K562 (cell line): ENCODE measurements at regions not wholly inside any gene's neighbourhood (a gene's known extent, or its start where the extent isn't known, plus 50 kb on each side); places are given as distances from the start of the nearest gene placed in this dataset.

Experiments used
- ATAC-seq: fragments of 200-7000 bp; cut with Tn5 transposase; 3 replicates; pipeline ENCODE4 v1.9.1; 2020; ENCODE audit warnings: moderate library complexity
- BruUV-seq: library from RNA; stranded (reverse); fragments of 400-500 nt; replicated peaks from 2 replicates; lab custom pipeline; 2021; lab: Mats Ljungman, UMichigan
- CTCF ChIA-PET: fragments of 300-600 bp; formaldehyde crosslinking; extraction: SDS; loops from one replicate; lab custom pipeline; 2021; ENCODE audit warnings: low intra/inter-chr PET ratio; lab: Yijun Ruan, JAX
- POLR2A ChIA-PET: fragments of 300-600, 350-650 bp; sonication (Branson Sonifier 250); formaldehyde crosslinking; extraction: SDS; loops from one replicate; lab custom pipeline; 2021; ENCODE audit warnings: antibody characterized with exemption, inconsistent platforms; lab: Yijun Ruan, JAX
- DNase-seq, 4 experiments: peaks; one replicate each; pipeline versions ENCODE4 v3.0.0 to v3.0.0-alpha.2; 2011 to 2018; ENCODE audit warnings: low spot score in 3 of 4, mixed read lengths in 3 of 4; ENCODE audit errors: extremely low read depth in 1 of 4
- FAIRE-seq: peaks from 2 replicates; lab custom pipeline; 2011; peaks lifted over from hg19 to GRCh38; lab: Jason Lieb, UNC
- H2AFZ ChIP-seq: 2 replicates; pipeline ENCODE4 v1.6.0; 2011; ENCODE audit warnings: low read depth, low read length, control low read depth, inconsistent platforms
- H3K27ac ChIP-seq: fragments of 200-600 bp; 3 replicates; pipeline ENCODE4 v1.8.0; 2011; ENCODE audit warnings: low read depth, mild to moderate bottlenecking, control low read depth, inconsistent platforms, low read length, moderate library complexity, mixed read lengths; ENCODE audit errors: extremely low read depth
- H3K27me3 ChIP-seq, 2 experiments: fragments of 300-600 bp in 1 of 2; 2 replicates in 1 of 2; 3 replicates in 1 of 2; pipeline versions ENCODE4 v1.6.0 to v1.8.0; 2011; ENCODE audit warnings: inconsistent platforms in 2 of 2, low read length in 2 of 2, mild to moderate bottlenecking in 1 of 2, mixed read lengths in 1 of 2, moderate library complexity in 1 of 2; ENCODE audit not compliant: control insufficient read depth in 2 of 2, insufficient read depth in 2 of 2
- H3K36me3 ChIP-seq: fragments of 300-600 bp; 3 replicates; pipeline ENCODE4 v1.8.0; 2011; ENCODE audit warnings: mild to moderate bottlenecking, low read length, inconsistent platforms; ENCODE audit not compliant: control insufficient read depth, insufficient read depth
- H3K4me1 ChIP-seq, 2 experiments: fragments of 200-600 bp in 1 of 2; replicated peaks in 1 of 2; 2 replicates in 1 of 2; 3 replicates in 1 of 2; pipeline versions ENCODE4 v1.5.1 to v1.8.0; 2011; ENCODE audit warnings: inconsistent platforms in 2 of 2, low read length in 2 of 2, mild to moderate bottlenecking in 1 of 2, mixed read lengths in 1 of 2, moderate library complexity in 1 of 2; ENCODE audit not compliant: control insufficient read depth in 2 of 2, insufficient read depth in 2 of 2
- H3K4me2 ChIP-seq: 2 replicates; pipeline ENCODE4 v1.6.1; 2011; ENCODE audit warnings: low read length, control low read depth, inconsistent platforms, mixed read lengths; ENCODE audit not compliant: insufficient read depth
- H3K4me3 ChIP-seq: fragments of 200-600 bp; sonication (generic), shearing (Covaris generic); 2 replicates; pipeline ENCODE4 v1.5.1; 2016; ENCODE audit warnings: control low read depth, inconsistent platforms
- H3K79me2 ChIP-seq: fragments of 200-600 bp; 3 replicates; pipeline ENCODE4 v1.8.0; 2011; ENCODE audit warnings: low read length, inconsistent platforms; ENCODE audit not compliant: control insufficient read depth, insufficient read depth
- H3K9ac ChIP-seq, 2 experiments: 2 replicates each; pipeline versions ENCODE4 v1.6.0 to v1.6.1; 2011; ENCODE audit warnings: low read depth in 2 of 2, low read length in 2 of 2, control low read depth in 1 of 2, inconsistent platforms in 1 of 2, mild to moderate bottlenecking in 1 of 2, mixed read lengths in 1 of 2; ENCODE audit not compliant: insufficient read depth in 1 of 2
- H3K9me1 ChIP-seq: one replicate; pipeline ENCODE4 v1.6.0; 2011; ENCODE audit warnings: inconsistent platforms, mild to moderate bottlenecking, low read length, moderate library complexity; ENCODE audit not compliant: control insufficient read depth, insufficient read depth
- H3K9me3 ChIP-seq: replicated peaks from 2 replicates; pipeline ENCODE4 v1.5.1; 2011; ENCODE audit warnings: low read depth, low read length, inconsistent platforms; ENCODE audit not compliant: control insufficient read depth, insufficient read depth
- H4K20me1 ChIP-seq: replicated peaks from 2 replicates; pipeline ENCODE4 v1.6.1; 2011; ENCODE audit warnings: low read length, inconsistent platforms, mixed read lengths; ENCODE audit not compliant: control insufficient read depth, insufficient read depth
- ASH1L ChIP-seq: fragments of 450-650 bp; IDR thresholded peaks from 2 replicates; pipeline ENCODE4 v1.6.1; 2018; ENCODE audit warnings: borderline replicate concordance, mild to moderate bottlenecking, low read depth; ENCODE audit not compliant: partially characterized antibody
- ELF2 ChIP-seq: fragments of 250-450 bp; sonication (Bioruptor Pico); IDR thresholded peaks from 2 replicates; pipeline ENCODE4 v1.5.0; 2021; ENCODE audit warnings: mild to moderate bottlenecking
- PCBP1 ChIP-seq: fragments of 200-400 bp; formaldehyde crosslinking; IDR thresholded peaks from 2 replicates; pipeline ENCODE4 v1.6.1; 2018; ENCODE audit warnings: mild to moderate bottlenecking, low read depth, low read length; ENCODE audit not compliant: poor library complexity, severe bottlenecking
- RBBP5 ChIP-seq: fragments of 200-600 bp; sonication (generic); IDR thresholded peaks from 2 replicates; pipeline ENCODE4 v1.6.1; 2012; ENCODE audit warnings: borderline replicate concordance, mild to moderate bottlenecking, low read length, control low read depth, inconsistent platforms; ENCODE audit not compliant: insufficient read depth, poor library complexity, severe bottlenecking
- SMARCC2 ChIP-seq: fragments of 450-650 bp; IDR thresholded peaks from 2 replicates; pipeline ENCODE4 v1.6.1; 2017; ENCODE audit warnings: antibody characterized with exemption, moderate library complexity, mild to moderate bottlenecking, low read depth
- SRSF3 ChIP-seq: fragments of 200-400 bp; formaldehyde crosslinking; IDR thresholded peaks from 2 replicates; pipeline ENCODE4 v1.6.1; 2016; ENCODE audit warnings: mild to moderate bottlenecking, low read length, moderate library complexity; ENCODE audit not compliant: insufficient read depth
- ZNF174 ChIP-seq: fragments of 250-450 bp; sonication (Bioruptor Pico); IDR thresholded peaks from 2 replicates; pipeline ENCODE4 v1.4.0; 2020; ENCODE audit warnings: mild to moderate bottlenecking
- in situ Hi-C: fragments of 300-500 bp; cut with MboI; formaldehyde crosslinking; loops from 4 replicates; pipeline ENCODE4 v1.15.0; 2018; ENCODE audit warnings: inconsistent platforms, mixed read lengths
- intact Hi-C: fragments of 100-400 bp; cut with micrococcal nuclease; formaldehyde crosslinking; loops from 2 replicates; pipeline ENCODE4 v1.14.2; 2022
- TF ChIP-seq, protein P1 (sequence below), 2 experiments: IDR thresholded peaks; 2 replicates each; pipeline ENCODE4 v1.6.1; 2011; ENCODE audit warnings: borderline replicate concordance in 1 of 2, control low read depth in 1 of 2, low read depth in 1 of 2, low read length in 1 of 2, mild to moderate bottlenecking in 1 of 2, mixed read lengths in 1 of 2, moderate library complexity in 1 of 2; ENCODE audit not compliant: insufficient read depth in 1 of 2, insufficient read length in 1 of 2, poor library complexity in 1 of 2, severe bottlenecking in 1 of 2; ENCODE audit errors: extremely low read depth in 1 of 2
- TF ChIP-seq, protein P2 (sequence below): fragments of 250-450 bp; sonication (Bioruptor Pico); IDR thresholded peaks from 2 replicates; pipeline ENCODE4 v1.4.0; 2020
- TF ChIP-seq, protein P3 (sequence below): fragments of 250-450 bp; sonication (Bioruptor Pico); IDR thresholded peaks from 2 replicates; pipeline ENCODE4 v1.4.0; 2020

DNA sequence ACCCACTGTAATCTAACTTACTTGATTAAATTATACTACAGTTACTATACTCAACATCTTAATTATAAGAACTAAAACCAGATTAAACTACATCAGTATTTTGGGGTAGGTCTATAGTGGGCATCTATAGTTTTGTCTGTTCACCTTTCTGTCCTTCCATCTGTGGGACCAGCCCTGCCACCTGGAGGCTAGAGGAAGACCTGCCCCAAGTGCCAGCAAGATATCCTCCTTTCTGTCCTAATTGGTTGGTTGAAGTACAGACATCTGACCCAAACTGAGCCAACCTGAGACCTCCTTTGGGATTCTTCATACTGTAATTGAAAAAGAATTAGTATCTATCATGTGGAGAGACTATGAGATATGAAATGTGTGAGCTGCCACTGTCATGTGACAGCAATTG is 172.2 kb upstream of the TLL1 start:
- Histone ChIP-seq H3K27ac (no peak overlapping the region), H3K9ac (no peak overlapping the region), H3K27me3 (no peaks in the 10 kb centered on the region), H3K4me1 (no peaks in the 10 kb centered on the region), H3K79me2 (no peaks in the 10 kb centered on the region), H3K4me2 (no peak overlapping the region), H3K9me1 (no peaks in the 10 kb centered on the region), H3K9me3 (no peaks in the 10 kb centered on the region), H4K20me1 (no peaks in the 10 kb centered on the region), H2AFZ (no peak overlapping the region), H3K4me3 (no peak overlapping the region), H3K36me3 (no peaks in the 10 kb centered on the region)
- ChIA-PET CTCF (no interaction called here), POLR2A (no interaction called here)
- no peak for FAIRE-seq
- in situ Hi-C loops: no loop called here
- no peak for TF ChIP-seq SMARCC2
- no peak for TF ChIP-seq RBBP5
- TF ChIP-seq, protein P1, sequence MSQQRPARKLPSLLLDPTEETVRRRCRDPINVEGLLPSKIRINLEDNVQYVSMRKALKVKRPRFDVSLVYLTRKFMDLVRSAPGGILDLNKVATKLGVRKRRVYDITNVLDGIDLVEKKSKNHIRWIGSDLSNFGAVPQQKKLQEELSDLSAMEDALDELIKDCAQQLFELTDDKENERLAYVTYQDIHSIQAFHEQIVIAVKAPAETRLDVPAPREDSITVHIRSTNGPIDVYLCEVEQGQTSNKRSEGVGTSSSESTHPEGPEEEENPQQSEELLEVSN (IDR thresholded peaks at IDR 0.05; ENCODE audit: borderline replicate concordance in 1 of 2, extremely low read depth in 1 of 2, insufficient read depth in 1 of 2, insufficient read length in 1 of 2, low read depth in 1 of 2, low read length in 1 of 2, poor library complexity in 1 of 2, severe bottlenecking in 1 of 2): no peak
- no peak for TF ChIP-seq ASH1L
- TF ChIP-seq, protein P2, sequence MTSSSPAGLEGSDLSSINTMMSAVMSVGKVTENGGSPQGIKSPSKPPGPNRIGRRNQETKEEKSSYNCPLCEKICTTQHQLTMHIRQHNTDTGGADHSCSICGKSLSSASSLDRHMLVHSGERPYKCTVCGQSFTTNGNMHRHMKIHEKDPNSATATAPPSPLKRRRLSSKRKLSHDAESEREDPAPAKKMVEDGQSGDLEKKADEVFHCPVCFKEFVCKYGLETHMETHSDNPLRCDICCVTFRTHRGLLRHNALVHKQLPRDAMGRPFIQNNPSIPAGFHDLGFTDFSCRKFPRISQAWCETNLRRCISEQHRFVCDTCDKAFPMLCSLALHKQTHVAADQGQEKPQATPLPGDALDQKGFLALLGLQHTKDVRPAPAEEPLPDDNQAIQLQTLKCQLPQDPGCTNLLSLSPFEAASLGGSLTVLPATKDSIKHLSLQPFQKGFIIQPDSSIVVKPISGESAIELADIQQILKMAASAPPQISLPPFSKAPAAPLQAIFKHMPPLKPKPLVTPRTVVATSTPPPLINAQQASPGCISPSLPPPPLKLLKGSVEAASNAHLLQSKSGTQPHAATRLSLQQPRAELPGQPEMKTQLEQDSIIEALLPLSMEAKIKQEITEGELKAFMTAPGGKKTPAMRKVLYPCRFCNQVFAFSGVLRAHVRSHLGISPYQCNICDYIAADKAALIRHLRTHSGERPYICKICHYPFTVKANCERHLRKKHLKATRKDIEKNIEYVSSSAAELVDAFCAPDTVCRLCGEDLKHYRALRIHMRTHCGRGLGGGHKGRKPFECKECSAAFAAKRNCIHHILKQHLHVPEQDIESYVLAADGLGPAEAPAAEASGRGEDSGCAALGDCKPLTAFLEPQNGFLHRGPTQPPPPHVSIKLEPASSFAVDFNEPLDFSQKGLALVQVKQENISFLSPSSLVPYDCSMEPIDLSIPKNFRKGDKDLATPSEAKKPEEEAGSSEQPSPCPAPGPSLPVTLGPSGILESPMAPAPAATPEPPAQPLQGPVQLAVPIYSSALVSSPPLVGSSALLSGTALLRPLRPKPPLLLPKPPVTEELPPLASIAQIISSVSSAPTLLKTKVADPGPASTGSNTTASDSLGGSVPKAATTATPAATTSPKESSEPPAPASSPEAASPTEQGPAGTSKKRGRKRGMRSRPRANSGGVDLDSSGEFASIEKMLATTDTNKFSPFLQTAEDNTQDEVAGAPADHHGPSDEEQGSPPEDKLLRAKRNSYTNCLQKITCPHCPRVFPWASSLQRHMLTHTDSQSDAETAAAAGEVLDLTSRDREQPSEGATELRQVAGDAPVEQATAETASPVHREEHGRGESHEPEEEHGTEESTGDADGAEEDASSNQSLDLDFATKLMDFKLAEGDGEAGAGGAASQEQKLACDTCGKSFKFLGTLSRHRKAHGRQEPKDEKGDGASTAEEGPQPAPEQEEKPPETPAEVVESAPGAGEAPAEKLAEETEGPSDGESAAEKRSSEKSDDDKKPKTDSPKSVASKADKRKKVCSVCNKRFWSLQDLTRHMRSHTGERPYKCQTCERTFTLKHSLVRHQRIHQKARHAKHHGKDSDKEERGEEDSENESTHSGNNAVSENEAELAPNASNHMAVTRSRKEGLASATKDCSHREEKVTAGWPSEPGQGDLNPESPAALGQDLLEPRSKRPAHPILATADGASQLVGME (CRISPR knock-in tag): no peak
- TF ChIP-seq ELF2 (CRISPR knock-in tag): no peak
- no peak for TF ChIP-seq PCBP1
- TF ChIP-seq, protein P3, sequence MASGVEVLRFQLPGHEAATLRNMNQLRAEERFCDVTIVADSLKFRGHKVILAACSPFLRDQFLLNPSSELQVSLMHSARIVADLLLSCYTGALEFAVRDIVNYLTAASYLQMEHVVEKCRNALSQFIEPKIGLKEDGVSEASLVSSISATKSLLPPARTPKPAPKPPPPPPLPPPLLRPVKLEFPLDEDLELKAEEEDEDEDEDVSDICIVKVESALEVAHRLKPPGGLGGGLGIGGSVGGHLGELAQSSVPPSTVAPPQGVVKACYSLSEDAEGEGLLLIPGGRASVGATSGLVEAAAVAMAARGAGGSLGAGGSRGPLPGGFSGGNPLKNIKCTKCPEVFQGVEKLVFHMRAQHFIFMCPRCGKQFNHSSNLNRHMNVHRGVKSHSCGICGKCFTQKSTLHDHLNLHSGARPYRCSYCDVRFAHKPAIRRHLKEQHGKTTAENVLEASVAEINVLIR (CRISPR knock-in tag): no peak
- TF ChIP-seq ZNF174 (CRISPR knock-in tag): no peak
- TF ChIP-seq SRSF3: no peak
- no TSS peak for BruUV-seq
- 0 out of 3 replicates have a peak, but pooled peaks have one; percentile 32 for ATAC-seq
- peak in 1 of 4 experiments; percentile 6 for DNase-seq
- intact Hi-C loops: loop anchor here (5.0 kb wide), 1 partner anchor 209 kb away; no protein-coding TSS in a partner anchor
